SIG-M5 treated with dmso at 0.1 percent for 504 hours (cell line): ENCODE measurements at regions not wholly inside any gene's neighbourhood (a gene's known extent, or its start where the extent isn't known, plus 50 kb on each side); places are given as distances from the start of the nearest gene placed in this dataset.
"Not testable (repeated sequence)": the region's sequence is repeated elsewhere in the genome, so short reads cannot be mapped to it uniquely, and the experiment has no call there.

ENCODE experiments used
- DNase-seq: peaks from one replicate; lab custom pipeline; 2025; ENCODE audit not compliant: unreplicated experiment; lab: John Stamatoyannopoulos, UW

DNA sequence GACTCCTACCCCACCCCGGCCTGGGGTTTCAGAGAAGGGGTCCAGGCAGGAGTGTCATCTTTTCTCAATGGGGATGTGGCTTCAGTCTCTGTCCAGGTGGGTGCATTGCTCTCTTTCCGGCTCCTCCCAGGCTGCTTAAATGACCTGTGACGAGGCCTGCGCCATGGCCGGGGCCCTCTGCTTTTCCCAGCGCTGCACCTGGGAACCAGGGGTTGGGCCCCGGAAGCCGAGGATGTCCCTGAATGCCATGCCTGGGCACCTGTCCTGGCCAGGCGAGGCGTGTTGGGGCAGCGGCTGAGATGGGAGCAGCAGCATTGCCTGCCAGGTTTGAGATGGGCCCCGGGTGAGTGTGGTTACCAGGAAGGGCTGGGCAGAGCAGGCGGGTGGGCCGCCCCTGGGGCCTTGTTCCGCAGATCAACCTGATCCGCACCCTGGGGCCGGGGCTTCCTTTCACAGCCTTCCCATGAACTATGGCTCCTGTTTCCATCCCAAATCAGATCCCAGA lies 147.4 kb downstream of the SEC14L1 start:
- no peak for DNase-seq

DNA sequence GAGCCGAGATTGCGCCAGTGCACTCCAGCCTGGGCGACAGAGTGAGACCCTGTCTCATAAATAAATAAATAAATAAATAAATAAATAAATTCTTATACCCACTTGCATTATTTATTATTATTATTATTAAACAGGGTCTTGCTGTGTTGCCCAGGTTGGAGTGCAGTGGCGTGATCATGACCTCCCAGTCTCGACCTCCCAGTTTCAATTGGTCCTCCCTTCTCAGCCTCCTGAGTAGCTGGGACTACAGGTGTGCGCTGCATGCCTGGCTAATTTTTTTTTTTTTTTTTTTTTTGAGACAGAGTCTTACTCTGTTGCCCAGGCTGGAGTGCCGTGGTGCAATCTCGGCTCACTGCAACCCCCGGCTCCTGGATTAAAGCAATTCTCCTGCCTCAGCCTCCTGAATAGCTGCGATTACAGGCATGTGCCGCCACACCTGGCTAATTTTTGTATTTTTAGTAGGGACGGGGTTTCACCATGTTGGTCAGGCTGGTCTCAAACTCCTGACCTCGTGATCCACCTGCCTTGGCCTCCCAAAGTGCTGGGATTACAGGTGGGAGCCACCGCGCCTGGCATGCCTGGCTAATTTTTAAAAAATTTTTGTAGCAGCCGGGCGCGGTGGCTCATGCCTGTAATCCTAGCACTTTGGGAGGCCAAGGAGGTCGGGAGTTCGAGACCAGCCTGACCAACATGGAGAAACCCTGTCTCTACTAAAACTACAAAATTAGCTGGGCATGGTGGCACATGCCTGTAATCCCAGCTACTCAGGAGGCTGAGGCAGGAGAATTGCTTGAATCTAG lies 150.2 kb downstream of the SEC14L1 start:
- DNase-seq: not testable (repeated sequence)

DNA sequence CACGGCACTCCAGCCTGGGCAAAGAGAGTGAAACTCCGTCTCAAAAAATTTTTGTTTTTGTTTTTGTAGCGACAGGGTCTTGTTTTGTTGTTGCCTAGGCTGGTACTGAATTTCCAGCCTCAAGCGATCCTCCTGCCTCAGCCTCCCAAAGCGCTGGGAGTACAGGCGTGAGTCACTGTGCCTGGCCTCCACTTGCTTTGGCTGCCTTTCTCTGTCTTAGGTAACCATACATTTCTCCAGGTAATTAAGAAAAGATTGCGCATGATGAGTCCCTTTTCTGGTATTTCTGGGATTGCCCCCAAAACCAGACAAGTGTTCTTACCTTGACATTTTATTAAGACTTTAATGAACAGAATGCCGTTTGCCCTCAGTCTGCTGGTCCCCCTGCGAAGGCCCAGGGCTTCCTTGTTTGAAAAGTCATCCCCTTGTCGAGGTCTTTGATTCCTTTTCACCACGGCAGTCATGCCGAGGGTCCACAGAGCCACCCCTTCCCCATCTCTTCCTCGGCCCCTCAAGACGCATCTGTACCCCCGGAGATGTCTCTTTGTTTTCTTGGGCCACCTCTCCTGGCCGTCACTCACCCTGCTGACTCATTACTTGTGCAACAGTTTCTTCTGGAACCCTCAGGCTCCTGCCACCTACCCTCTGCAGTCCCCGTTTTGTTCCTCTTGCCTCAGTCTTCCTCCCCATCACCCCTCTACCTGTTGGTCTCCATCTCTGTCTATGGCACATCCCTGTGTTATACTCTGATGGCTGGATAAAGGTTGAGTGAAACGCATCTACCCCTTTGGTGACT lies 151.0 kb downstream of the SEC14L1 start:
- no peak for DNase-seq

DNA sequence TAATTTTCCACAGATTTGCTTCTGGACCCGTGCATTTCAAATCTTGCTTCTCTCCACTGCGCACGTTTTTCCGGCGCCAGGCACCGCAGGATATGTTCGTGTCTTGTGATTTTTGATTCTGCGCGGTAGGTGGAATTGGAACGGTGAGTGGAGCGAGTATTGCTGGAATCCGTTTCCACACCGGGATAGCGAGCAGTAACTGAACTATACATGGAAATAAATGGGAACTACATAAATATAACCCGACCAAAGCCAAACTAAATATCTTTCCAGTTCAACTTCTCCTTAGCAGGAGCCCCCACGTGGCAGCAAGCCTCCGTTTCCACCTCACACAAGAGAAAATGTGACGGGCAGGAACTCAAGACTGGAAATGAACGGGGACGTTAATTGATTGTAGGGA lies 154.0 kb downstream of the SEC14L1 start:
- DNase-seq: no peak

DNA sequence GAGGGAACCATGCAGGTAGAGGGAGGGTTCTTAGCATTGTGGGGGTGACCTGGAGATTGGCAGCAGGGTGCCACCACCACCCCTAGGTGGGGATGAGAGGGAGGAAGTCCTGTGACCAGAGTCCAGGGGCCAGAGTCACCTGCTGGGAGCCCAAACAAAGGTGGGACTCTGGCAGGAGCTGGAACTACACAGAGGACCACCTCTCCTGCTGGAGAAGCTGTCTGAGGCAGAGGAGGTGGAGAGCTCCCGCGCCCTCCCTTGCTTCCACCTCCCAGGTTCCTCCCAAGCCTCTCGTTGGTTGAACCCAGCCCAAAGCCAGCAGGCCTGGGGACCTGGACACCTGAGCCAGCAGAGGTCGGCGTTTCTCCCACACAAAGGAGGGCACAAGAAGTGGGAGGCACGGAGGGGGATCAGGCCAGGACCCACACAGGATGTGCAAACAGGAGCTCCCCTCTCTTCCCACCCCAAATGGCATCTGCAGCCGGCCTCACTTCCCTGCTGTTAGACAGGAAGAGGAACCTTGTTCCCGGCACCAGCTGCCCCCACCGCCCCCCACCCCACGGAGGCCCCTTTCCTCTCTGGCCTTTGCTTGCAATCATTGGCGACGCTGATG lies 154.6 kb downstream of the SEC14L1 start:
- DNase-seq: no peak

DNA sequence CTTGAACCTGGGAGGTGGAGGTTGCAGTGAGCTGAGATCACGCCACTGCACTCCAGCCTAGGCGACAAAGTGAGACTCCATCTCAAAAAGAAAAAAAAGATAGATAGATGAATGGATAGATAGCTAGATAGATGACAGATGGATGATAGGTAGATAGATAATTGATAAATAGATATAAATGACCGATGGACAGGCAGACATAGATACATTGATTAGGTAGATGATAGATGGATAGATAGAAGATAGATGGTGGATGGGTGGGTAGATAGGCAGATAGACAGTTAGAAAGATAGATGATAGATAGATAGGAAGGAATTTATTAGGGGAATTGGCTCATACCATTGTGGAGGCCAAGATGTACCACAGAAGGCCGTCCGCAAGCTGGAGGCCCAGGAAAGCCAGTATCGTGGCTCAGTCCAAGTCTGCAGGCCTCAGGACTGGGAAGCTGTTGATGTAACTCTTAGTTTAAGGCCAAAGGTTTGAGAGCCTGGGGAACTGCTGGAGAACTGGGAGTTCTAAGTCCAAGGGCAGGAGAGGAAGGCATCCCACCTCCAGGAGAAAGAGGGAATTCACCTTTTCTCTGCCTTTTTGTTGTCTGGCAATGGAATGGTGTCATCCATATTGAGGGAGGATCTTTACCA lies 156.1 kb downstream of the SEC14L1 start:
- DNase-seq: no peak

DNA sequence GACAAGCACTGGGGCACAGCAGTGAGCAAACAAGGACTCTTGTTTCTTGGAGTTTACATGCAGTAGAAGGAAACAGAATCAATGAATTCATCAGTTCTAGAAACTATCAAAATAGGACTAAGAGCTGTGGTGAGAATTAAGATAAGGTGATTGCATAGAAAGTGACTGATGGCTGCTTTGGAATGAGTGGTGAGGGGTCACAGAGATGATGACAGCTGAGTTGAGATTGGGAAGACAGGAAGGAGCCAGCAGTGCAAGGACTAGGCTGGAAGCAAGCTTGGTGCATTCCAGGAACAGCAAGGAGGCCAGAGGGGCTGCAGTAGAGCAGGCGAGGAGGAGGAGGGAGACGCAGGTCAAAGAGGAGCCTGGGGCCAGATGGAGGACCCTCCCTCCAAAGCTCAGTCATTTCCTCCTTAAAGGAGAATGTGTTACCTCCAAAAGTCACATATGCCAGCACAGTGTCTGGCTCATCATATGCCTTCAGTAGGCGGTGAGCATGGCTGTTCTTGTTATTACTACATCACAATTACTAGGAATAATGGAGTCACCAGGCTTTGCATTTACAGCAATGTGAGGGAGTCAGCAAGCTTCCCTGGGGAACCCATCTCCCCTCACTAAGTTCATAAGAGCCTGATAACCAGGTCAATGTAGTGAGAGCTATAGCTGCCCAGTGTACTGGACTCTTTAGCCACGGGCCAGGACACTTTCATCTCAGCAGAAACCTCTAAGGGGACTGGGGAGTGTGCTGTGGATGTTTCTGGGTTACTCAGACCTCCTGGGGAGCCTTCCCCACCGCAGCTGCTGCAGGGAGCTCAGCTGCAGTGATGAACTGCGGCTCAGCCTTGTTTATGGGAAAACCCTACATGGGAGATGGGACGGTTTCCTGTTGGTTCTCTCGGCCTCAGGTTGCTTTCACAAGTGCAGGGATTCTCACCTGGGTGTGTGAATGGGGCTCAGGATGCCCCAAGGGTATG lies 157.2 kb downstream of the SEC14L1 start:
- DNase-seq: no peak

DNA sequence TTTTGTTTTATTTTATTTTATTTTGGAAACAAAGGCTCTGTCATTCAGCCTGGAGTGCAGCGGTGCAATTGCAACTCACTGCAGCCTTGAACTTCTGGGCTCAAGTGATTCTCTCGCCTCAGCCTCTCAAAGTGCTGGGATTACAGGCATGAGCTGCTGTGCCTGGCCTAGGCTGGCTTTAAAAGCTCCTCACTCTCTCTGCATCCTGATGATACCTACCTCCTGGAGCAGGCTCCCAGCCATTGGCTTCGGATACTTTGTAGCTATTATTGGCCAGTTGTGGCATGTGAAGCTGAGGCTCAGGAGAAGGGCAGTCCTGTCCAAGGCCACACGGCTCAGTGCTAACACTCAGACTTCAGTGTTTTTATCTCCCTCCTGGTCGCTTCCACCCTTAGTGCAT lies 158.0 kb downstream of the SEC14L1 start:
- DNase-seq: no peak

DNA sequence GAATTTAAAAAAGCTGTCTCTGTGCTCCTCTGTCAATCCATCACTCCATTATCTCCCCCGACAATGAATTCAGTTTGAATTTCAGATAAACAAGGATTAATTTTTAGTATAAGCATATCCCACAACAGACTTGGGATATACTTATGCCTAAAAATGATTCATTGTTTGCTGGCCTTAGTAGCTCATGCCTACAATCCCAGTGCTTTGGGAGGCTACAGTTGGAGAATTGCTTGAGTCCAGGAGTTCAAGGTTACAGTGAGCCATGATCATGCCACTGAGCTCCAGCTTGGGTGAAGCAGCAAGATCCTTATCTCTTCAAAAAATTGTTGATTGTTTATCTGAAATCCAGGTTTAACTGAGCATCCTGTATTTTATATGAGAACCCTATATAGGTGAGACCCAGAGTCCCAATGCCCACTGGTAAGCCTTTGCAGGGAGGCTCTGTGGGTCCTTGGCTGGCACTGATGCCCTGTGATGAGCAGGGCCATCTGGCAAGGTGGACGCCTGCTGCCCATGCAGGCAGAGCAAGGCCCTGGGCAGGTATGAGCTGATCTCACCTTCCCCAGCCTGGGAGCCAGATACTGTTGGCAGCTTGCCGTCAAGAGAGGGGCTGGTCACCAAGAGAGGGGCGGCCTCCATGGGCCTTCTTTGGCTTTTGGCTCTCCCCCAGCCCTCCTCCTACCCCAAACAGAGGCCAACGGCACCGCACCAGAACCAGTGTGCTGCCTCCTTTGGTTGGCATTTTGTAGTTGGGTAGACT lies 158.7 kb downstream of the SEC14L1 start:
- no peak for DNase-seq

DNA sequence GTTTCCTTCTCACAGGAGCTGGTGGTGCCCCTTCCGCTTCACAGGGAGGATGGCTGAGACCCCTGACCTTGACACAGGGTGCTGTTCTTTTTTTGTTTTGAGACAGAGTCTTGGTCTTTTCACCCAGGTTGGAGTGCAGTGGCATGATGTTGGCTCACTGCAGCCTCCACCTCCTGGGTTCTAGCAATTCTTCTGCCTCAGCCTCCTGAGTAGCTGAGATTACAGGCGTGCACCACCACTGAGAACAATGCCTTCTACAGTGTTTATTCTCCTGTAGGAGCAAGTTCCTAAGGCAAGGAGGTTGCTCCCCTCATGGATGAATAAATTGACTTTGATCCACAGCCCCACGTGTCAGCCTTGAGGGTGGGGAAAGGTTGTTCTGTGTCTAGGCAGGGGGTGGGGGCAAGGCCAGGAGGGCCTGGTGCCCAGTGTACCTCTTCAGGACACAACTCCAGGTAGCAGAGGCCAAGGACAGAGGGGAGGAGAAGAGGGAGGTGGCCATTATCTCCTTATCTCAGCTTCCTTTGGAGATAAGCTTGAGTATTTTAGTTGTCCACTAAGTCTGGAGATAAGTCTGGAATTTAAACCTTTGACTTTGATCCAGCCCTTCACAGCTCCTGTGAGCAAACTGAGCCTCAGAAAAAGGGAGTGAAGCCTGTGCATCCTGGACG lies 159.4 kb downstream of the SEC14L1 start:
- DNase-seq: no peak

DNA sequence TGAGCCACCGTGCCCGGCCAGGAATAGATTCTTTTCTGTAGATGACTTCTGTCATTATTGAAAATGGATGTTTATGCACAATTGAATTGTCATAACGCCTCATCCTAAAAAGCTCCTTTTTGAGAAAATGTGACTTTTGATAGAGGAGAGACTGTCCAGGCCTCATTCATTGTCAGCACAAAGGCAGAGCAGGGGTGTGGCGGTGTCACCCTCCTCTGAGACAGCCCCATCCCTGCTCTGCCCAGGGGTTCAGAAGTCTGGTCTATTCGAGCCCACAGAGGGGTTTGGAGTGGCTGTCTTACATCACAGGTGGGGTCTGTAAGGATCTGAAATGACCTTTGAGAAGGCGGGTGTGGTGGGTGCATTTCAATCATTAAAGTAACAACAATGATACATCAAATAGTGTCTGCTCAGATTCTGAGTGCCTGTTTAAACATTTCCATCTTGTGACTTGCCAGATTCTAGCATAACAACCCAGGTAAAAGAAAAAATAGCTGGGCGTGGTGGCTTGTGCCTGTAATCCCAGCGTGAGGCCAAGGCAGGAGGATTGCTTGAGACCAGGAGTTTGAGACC lies 161.0 kb downstream of the SEC14L1 start:
- no peak for DNase-seq

DNA sequence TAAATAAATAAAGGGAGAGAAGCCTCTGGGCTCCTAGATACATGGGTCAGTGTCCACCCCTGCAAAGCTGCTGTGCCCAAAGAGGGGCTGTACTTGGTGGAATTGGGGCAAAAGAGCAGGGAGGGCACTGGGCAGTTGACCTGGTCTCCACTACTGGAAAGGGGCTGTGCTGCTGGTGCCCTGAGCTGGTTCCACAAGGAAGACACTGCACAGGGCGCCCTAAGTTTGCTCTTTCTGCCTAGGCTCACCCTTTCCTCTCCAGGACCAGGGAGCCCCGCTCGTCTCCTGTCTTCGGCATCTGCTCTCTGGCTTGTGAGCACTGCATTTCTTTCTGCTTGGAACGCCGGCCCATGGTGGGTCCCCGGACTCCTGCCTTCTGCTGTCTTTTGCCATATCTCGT lies 161.9 kb downstream of the SEC14L1 start:
- no peak for DNase-seq

DNA sequence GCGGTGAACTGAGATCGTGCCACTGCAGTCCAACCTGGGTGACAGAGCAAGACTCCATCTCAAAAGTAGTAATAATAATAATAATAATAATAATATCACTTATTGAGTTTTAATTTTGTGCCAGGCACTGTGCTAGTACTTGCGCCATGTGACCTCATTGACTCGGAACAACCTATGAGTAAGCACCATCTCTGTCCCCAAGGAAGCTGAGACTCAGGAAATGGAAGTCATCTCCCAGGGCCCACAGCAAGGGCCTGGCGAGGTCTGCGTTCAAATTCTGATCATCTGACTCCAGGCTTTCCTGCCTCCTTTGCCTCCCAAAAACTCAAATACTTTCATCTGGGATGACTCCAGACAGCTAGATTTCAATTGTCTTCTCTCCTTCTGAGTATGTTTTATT lies 162.9 kb downstream of the SEC14L1 start:
- no peak for DNase-seq

DNA sequence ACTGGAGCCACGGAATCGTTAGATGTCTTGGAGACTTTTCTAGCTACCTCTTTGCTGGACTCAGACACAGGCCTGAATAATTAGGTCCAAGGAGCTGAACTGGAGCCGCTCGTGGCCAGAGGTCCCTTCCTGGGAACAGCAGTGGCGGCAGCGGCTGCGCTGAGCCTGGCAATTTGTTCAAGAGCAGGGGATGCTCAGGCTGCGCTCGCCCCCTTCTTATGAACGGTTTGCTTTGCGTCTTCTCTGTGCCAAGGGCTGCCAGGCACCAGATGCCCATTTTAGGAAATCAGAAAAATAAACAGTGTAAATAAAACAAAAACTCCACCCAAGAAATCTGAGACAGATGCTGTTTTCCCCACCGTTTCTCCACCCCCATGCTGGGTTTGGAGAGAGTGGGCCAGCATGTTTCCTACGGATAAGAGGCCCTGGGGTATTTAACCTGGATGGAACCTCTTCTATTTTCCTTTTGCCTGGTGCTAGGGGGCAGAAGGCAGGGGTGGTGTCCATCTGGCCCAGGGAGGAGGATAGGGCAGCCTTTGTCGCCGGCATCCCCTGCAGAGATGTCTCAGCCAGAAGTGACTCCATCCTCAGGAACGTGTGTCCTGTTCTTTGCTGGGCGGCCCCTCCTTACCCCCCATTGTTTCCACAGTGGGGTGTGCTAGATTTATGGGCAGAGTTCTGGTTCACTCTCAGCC lies 163.4 kb downstream of the SEC14L1 start:
- no peak for DNase-seq

DNA sequence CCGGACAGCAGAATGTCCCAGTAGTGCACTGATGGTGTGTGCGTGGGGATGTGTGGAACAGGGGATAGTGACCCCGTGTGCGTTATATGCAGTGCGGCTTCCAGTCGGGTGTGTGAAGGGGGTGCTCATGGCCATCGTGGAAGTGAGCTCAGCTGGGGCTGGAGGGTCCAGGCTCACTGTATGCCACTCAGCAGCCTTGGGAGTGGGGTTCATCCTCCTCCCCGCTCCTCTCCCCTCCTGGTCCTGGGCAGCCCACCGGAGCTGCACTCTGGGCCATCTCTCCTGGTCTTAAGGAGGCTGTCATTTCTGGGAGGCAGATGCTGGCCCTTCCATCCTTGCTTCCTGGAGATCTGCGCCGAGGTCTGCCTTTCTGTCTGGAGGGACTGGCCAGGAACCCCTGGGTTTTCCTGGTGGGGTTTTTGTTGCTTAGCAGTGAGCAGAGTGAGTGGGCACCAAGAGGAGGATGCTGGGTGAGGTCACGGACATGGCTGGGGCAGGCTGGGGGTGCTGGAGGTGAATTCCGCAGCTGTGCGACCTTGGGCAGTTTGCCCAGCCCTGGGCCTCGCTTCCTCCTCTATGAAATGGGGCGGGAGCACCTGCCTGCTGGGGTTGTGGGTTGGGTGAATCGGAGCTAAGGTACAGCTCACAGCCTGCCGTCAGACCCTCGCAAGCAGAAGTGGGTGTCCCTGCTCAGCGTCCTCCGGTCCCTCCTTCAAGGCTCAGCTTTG lies 164.1 kb downstream of the SEC14L1 start:
- no peak for DNase-seq

DNA sequence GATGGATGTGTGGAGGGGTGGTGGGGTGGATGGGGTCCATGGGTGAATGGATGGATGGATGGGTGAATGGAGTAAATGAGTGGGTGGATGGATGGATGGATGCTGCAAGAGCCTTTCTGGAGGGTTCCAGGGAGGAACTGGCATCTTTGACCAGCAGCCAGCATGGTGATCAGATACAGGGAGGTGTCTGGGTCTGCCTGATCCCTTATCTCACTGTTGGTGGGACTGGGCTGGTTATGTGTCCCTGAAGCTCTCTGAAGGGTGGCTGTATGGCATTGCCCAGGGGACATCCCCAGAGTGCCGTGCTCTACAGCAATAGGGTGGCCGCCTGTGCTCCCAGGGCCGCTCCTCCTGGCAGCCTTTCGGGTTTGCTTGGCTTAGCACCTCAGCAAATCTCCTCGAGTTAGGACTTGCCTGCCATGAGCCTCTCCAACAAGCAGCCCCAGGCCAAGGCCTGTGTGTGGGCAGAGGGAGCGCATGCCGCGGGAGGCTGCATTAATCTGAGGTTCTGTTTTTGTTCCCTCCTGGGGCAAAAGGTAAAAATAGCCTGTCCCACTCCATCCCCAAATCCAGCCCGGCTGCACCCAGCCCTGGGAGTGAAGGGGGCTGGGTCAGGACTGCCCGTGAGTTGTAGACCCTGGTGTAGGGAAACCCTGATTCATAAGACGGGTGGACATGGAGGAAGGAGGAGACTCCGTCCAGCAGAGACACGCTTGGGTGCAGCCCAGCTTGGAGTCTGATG lies 165.4 kb downstream of the SEC14L1 start:
- no peak for DNase-seq
